T-helper 22 cell (primary cell): ENCODE measurements at regions not wholly inside any gene's neighbourhood (a gene's known extent, or its start where the extent isn't known, plus 50 kb on each side); places are given as distances from the start of the nearest gene placed in this dataset.
"Not testable (repeated sequence)": the region's sequence is repeated elsewhere in the genome, so short reads cannot be mapped to it uniquely, and the experiment has no call there.

Source experiments
- DNase-seq: peaks from one replicate; pipeline ENCODE4 v3.0.0-alpha.2; 2020; ENCODE audit warnings: low read depth

GRCh38 chr5:18461766-18462165 lies 827.5 kb downstream of the TAF11L14 start:
- DNase-seq, result no peak

DNA sequence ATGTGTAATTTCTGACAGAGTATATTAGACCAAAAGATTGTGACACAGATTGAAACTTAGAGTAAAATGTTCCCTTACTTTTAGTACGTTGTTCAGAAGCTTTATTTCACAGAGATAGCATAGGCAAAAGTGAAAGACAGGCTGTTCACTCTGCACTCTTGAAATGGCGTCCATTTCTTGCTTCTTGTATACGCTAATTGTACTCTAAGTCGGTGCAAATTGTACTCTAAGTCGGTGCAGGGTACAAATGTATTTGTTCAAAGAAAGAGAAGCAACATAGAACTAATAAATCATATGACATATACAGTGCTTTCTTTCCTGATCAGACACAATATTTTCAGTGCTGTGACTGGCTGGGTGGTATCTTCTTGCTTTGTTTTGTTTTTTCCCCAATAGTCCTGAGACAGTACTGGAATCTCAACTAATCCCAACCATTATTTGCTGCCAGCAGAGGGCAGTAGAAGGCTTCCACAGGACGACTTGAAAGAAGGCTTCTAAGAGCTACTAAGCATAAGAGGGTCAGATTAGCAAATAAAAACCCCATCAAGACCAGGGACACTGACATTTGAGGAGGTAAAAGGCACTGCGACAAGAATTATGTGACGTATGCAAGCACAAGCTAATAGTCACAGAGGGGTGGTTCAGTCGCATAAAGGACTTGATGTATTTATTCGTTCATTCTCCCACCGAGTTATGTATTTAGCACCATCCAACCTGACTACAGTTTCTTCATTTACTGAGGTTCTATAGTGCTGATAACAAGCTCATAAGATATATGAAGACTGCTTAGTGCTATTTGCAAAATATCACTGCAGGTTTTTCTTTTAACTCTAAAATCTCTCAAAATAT lies 831.8 kb downstream of the TAF11L14 start:
- DNase-seq, result no peak

DNA sequence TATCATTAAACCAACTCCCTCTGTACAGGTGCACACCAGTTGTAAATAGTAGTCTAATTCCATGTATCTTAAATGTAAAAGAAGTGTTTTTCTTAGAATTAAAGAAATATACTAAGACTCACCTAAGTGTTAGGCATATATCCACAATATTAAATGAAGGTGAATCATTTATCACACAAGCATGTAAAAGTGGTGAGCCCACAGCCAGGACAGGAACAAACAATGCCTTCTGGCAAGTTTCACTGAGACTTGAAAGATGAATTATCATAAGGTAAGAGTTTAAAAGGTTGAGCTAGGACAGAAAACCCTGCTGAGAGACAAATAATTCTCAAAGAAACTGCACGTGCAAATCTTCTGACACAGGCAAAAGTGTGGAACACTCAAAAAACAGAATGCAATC lies 832.5 kb downstream of the TAF11L14 start:
- DNase-seq, result no peak

- DNase-seq, result not testable (repeated sequence)
Measured at GRCh38 chr5:18471791-18472190, 837.5 kb downstream of the TAF11L14 start.

DNA sequence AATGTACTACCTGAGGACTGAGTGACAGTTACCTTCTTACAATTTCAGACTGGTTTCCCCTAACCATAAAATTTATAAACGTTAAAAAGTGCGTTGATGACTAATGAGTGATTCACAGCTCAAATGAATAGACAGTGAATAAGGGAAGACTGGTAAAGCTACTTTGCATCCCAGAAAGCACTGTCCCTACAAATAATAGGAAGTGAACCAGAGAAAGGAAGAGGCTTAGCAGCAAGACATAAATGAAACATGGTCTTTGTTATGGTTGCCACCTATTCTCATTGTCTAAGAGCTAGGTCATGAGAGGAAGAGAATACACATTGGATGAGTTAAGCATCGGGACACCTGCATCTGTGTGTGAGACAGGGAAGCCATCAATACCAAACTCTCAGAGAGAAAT lies 849.2 kb downstream of the TAF11L14 start:
- no peak for DNase-seq

GRCh38 chr5:18487928-18488480 lies 853.7 kb downstream of the TAF11L14 start:
- no peak for DNase-seq

- no peak for DNase-seq
Measured at GRCh38 chr5:18489703-18490102, 855.4 kb downstream of the TAF11L14 start.

- no peak for DNase-seq
Measured at GRCh38 chr5:18491349-18491748, 857.1 kb downstream of the TAF11L14 start.

- no peak for DNase-seq
Measured at GRCh38 chr5:18495157-18495556, 860.9 kb downstream of the TAF11L14 start.

DNA sequence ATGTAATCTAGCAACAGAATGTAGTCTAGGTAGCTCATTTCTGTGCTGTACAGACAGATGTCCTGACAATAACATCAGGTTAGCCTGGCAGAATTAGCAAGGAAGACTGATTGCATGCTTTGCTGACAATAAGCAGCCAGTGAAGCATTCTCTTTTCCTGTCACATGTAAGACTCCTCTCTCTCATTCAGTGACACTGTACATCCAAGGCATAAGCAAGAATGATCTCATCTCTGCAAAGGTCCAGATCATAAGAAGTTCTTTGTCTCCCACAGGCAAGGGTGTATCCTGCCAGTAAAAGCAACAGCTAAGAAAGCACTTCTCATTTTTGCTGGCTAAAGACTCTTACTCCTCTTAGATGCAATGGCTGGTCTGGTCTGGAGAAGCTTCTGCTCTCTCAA lies 861.8 kb downstream of the TAF11L14 start:
- no peak for DNase-seq

DNA sequence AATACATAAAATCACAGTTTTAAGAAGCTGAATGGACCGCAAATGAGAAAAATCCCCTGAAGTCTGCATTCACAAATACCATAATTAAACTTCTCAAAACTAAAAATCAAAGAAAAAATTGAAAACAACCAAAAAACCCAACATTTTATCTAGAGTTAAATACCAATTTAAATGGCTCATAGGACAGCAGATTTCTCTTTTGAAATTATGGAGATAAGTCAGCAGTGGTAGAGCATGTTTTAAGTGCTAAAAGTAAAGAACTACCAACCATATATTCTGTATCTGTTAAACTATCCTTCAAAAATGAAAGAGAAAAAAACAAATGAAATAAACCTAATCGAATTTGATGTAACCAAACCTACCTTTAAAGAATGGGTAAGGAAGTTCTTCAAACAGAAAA lies 862.8 kb downstream of the TAF11L14 start:
- DNase-seq, result no peak

- DNase-seq, result no peak
Measured at GRCh38 chr5:18503797-18504328, 869.6 kb downstream of the TAF11L14 start.

GRCh38 chr5:18507114-18507513 lies 872.9 kb downstream of the TAF11L14 start:
- DNase-seq, result no peak

DNA sequence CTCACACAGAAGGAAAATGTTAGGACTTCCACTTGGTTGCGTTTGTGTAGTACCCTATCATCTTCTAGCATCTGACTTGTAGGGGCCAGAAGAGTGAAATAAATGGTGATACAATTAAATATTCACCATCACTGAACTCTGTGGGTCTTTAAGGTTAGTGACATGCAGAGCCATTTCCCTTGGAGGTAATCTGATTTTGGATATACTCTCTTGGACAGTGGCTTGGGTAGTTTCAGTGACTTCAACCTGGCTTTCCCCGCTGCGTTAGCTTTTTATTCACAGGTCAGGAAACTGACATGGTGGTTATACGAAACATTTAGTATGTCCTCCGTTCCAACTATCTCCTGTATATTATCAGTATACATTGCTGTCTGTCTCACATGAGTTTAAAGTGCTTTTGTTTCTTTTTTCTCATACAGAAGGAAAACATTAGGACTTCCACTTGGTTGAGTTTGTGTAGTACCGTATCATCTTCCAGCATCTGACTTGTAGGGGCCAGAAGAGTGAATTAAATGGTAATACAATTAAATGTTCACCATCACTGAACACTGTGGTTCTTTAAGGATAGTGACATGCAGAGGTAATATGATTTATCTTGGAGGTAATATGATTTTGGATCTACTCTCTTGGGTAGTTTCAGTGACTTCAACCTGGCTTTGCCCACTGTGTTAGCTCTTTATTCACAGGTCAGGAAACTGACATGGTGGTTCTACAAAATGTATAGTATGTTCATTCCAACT lies 883.6 kb downstream of the TAF11L14 start:
- DNase-seq, result no peak

DNA sequence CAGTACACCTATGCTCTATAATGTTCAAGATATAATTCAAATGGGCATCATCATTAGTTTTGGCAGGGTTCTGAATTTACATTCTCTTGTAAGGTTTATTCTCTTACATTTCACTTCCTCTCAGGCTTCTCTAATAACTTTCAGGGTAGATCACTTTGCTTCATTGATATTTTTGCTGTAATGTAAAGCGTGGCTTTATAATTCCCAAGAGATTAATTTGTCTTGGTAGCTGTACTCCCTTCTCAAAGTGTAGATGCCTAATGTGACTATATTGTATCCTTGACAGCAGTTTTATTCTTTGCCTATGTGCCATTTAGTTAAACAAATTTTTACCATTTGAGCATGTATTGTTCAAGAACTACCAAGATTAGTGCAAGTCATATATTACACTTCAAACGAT lies 889.1 kb downstream of the TAF11L14 start:
- DNase-seq, result no peak

DNA sequence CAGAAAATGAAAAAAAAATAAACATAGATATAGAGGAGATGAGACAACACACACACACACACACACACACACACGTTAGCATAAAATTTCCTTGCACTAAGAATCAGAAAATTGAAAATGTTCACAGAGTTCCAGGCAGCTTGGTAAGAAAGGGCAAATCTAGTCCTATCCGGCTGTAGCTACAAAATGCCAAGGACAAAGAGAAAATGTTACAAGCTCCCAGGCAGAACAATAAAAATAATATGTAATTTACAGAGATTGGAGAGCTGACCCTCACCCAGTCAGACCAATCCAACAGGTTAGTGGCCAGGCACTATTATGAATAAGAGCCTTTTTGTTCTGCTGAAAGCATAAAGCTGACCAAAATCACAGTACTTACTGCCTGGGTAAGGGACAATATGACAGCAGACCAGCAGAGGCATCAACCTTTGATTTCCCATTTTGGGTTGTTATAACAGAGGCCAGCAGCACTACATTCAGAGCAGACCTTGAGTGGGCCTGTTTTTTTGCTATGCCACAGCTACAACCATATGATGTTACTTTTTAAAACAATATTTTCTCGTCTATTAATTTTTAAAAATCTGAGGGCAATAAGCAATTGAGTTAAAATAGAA lies 892.6 kb downstream of the TAF11L14 start:
- no peak for DNase-seq

- DNase-seq, result no peak
Measured at GRCh38 chr5:18533137-18533536, 898.9 kb downstream of the TAF11L14 start.

- DNase-seq, result no peak
Measured at GRCh38 chr5:18534119-18534518, 899.9 kb downstream of the TAF11L14 start.

DNA sequence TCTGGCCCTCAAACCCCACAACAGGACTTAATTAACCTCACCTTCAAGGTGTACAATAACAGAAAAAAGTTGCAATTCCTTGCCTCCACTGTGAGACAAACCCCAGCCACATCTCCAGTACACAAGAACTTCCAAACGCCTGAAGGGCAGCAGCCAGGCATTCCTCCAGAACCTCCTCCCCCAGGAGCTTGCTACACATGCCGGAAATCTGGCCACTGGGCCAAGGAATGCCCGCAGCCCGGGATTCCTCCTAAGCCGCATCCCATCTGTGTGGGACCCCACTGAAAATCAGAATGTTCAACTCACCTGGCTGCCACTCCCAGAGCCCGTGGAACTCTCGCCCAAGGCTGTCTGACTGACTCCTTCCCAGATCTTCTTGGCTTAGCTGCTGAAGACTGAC lies 901.5 kb downstream of the TAF11L14 start:
- not testable (repeated sequence) for DNase-seq

GRCh38 chr5:18544421-18544820 lies 910.2 kb downstream of the TAF11L14 start:
- no peak for DNase-seq

DNA sequence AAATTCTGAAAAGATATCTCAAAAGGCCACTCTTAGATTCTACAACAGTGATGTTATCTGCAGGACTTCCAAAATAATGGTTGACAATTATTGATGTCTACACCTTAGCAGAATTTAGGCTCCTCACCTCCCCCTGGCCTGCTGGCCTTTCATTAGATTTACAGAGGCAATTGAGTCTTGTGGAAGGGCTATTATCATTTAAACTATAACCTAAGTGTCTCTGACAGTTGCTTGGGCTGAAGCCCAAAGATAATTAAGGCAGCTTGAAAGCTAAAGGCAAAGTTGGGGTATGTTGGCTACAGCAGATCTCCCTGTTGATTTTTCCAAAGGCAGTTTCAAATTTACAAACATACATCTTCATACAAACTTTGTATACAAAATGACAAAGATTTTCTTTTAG lies 912.3 kb downstream of the TAF11L14 start:
- DNase-seq, result no peak

GRCh38 chr5:18551716-18552115 lies 917.5 kb downstream of the TAF11L14 start:
- DNase-seq, result no peak
